Liver (tissue), 8 donors: ENCODE measurements at regions not wholly inside any gene's neighbourhood (a gene's known extent, or its start where the extent isn't known, plus 50 kb on each side); places are given as distances from the start of the nearest gene placed in this dataset.

Experiments used
- DNase-seq: peaks from one replicate; pipeline ENCODE4 v3.0.0-alpha.2; 2017; ENCODE audit warnings: low spot score
- H3K27ac ChIP-seq, 2 donors: one replicate each; pipeline ENCODE4 v1.7.0; 2013; ENCODE audit warnings: inconsistent platforms in 2 of 2, low read length in 2 of 2, control low read depth in 1 of 2, low read depth in 1 of 2, mild to moderate bottlenecking in 1 of 2
- H3K27me3 ChIP-seq, 4 donors: one replicate each; pipeline versions ENCODE4 v1.6.1 to v1.7.0; 2013; ENCODE audit warnings: low read length in 3 of 4, inconsistent platforms in 1 of 4, mild to moderate bottlenecking in 1 of 4, moderate library complexity in 1 of 4; ENCODE audit not compliant: control insufficient read depth in 4 of 4, insufficient read depth in 4 of 4
- H3K36me3 ChIP-seq, 4 donors: one replicate each; pipeline versions ENCODE4 v1.6.1 to v1.7.0; 2013; ENCODE audit warnings: low read length in 3 of 4, mild to moderate bottlenecking in 3 of 4, low read depth in 1 of 4, moderate library complexity in 1 of 4; ENCODE audit not compliant: control insufficient read depth in 4 of 4, insufficient read depth in 3 of 4
- H3K4me1 ChIP-seq, 4 donors: one replicate each; pipeline versions ENCODE4 v1.6.1 to v1.7.0; 2013; ENCODE audit warnings: low read length in 3 of 4, mild to moderate bottlenecking in 3 of 4, moderate library complexity in 1 of 4; ENCODE audit not compliant: control insufficient read depth in 4 of 4, insufficient read depth in 4 of 4
- H3K4me3 ChIP-seq, 3 donors: one replicate each; pipeline versions ENCODE4 v1.6.1 to v1.7.0; 2013; ENCODE audit warnings: low read length in 3 of 3, control low read depth in 1 of 3, low read depth in 1 of 3, mild to moderate bottlenecking in 1 of 3
- H3K9ac ChIP-seq, 2 donors: one replicate each; pipeline ENCODE4 v1.7.0; 2013; ENCODE audit warnings: low read length in 2 of 2, mild to moderate bottlenecking in 2 of 2, moderate library complexity in 2 of 2, control low read depth in 1 of 2, low read depth in 1 of 2
- H3K9me3 ChIP-seq, 4 donors: one replicate each; pipeline versions ENCODE4 v1.6.1 to v1.7.0; 2013; ENCODE audit warnings: low read length in 3 of 4; ENCODE audit not compliant: control insufficient read depth in 4 of 4
- ATF3 ChIP-seq: IDR thresholded peaks from 2 replicates; pipeline ENCODE4 v1.6.1; 2016; ENCODE audit warnings: antibody characterized with exemption
- CTCF ChIP-seq: fragments of 150-350 bp; IDR thresholded peaks from 2 replicates; pipeline ENCODE4 v1.5.1; 2017; ENCODE audit warnings: improper control_type of control experiment, low read depth, low read length; ENCODE audit not compliant: missing input control
- EGR1 ChIP-seq, 2 donors: IDR thresholded peaks; 2 replicates each; pipeline ENCODE4 v1.6.1; 2016 to 2018; ENCODE audit warnings: antibody characterized with exemption in 2 of 2, low read depth in 2 of 2
- FOXA1 ChIP-seq: IDR thresholded peaks from 2 replicates; pipeline ENCODE4 v1.6.1; 2016; ENCODE audit warnings: antibody characterized with exemption
- GABPA ChIP-seq, 2 donors: IDR thresholded peaks in 1 of 2; conservative IDR thresholded peaks in 1 of 2; 2 replicates each; pipeline ENCODE4 v1.6.1; 2016; ENCODE audit warnings: antibody characterized with exemption in 2 of 2, mild to moderate bottlenecking in 1 of 2, moderate library complexity in 1 of 2
- HNF4A ChIP-seq, 2 donors: conservative IDR thresholded peaks; 2 replicates each; pipeline ENCODE4 v1.6.1; 2016; ENCODE audit warnings: antibody characterized with exemption in 2 of 2, mild to moderate bottlenecking in 2 of 2
- HNF4G ChIP-seq: IDR thresholded peaks from 2 replicates; pipeline ENCODE4 v1.6.1; 2016; ENCODE audit warnings: antibody characterized with exemption
- JUND ChIP-seq, 2 donors: IDR thresholded peaks; 2 replicates each; pipeline ENCODE4 v1.6.1; 2016; ENCODE audit warnings: antibody characterized with exemption in 2 of 2
- MAX ChIP-seq: IDR thresholded peaks from 2 replicates; pipeline ENCODE4 v1.6.1; 2016; ENCODE audit warnings: antibody characterized with exemption
- NR2F2 ChIP-seq: IDR thresholded peaks from 2 replicates; pipeline ENCODE4 v1.6.1; 2016; ENCODE audit warnings: antibody characterized with exemption
- RAD21 ChIP-seq, 2 donors: IDR thresholded peaks; 2 replicates each; pipeline ENCODE4 v1.6.1; 2016; ENCODE audit warnings: antibody characterized with exemption in 2 of 2, mild to moderate bottlenecking in 2 of 2
- REST ChIP-seq: IDR thresholded peaks from 2 replicates; pipeline ENCODE4 v1.6.1; 2016; ENCODE audit warnings: antibody characterized with exemption, mild to moderate bottlenecking
- RXRA ChIP-seq, 2 donors: IDR thresholded peaks; 2 replicates each; pipeline ENCODE4 v1.6.1; 2017 to 2018; ENCODE audit warnings: antibody characterized with exemption in 2 of 2, mild to moderate bottlenecking in 1 of 2
- SP1 ChIP-seq: IDR thresholded peaks from 2 replicates; pipeline ENCODE4 v1.6.1; 2018; ENCODE audit warnings: antibody characterized with exemption, mild to moderate bottlenecking
- TAF1 ChIP-seq: conservative IDR thresholded peaks from 2 replicates; pipeline ENCODE4 v1.6.1; 2016; ENCODE audit warnings: antibody characterized with exemption, mild to moderate bottlenecking
- YY1 ChIP-seq: IDR thresholded peaks from 2 replicates; pipeline ENCODE4 v1.6.1; 2016; ENCODE audit warnings: antibody characterized with exemption, mild to moderate bottlenecking
- ZBTB33 ChIP-seq: IDR thresholded peaks from 2 replicates; pipeline ENCODE4 v1.6.1; 2016; ENCODE audit warnings: antibody characterized with exemption
- WGBS: extraction: QIAGEN DNeasy Blood & Tissue Kit; methylation state at CpG from one replicate; pipeline ENCODE4 v1.1.7; 2013; 5-methylcytosine and 5-hydroxymethylcytosine counted together
- donor health status: healthy.
- donor health status: healthy.
- donor health status: healthy.
- donor health status: healthy.
- donor health status: healthy.

GRCh38 chr9:95752129-95752731 is 123.3 kb upstream of the ERCC6L2 start:
- WGBS = 52% methylated on average over 41 of the region's 41 CpGs
- H3K4me3 ChIP-seq = no peak overlapping the region
- DNase-seq = no peak
- no peaks in the 10 kb centered on the region for H3K27me3 ChIP-seq
- H3K4me1 ChIP-seq = peaks cover 0 to 6% (median 3%) of the 10 kb centered on the region in 4 donors
- no peaks in the 10 kb centered on the region for H3K36me3 ChIP-seq
- no peak overlapping the region for H3K9ac ChIP-seq
- TF ChIP-seq HNF4A (conservative IDR thresholded peaks at IDR 0.05) = no peak
- H3K9me3 ChIP-seq = no peaks in the 10 kb centered on the region
- H3K27ac ChIP-seq = no peak overlapping the region

- TF ChIP-seq EGR1 (IDR thresholded peaks at IDR 0.05; ENCODE audit: low read depth in 2 of 2) (no peak), SP1 (no peak), JUND (IDR thresholded peaks at IDR 0.05) (no peak), RXRA (IDR thresholded peaks at IDR 0.05) (no peak), NR2F2 (no peak), RAD21 (IDR thresholded peaks at IDR 0.05) (no peak), TAF1 (no peak), CTCF (no peak), HNF4A (conservative IDR thresholded peaks at IDR 0.05) (no peak), HNF4G (no peak), REST (no peak), ZBTB33 (no peak), ATF3 (no peak), FOXA1 (no peak), YY1 (no peak), GABPA (IDR thresholded peaks at IDR 0.05 in 1 of 2, conservative IDR thresholded peaks at IDR 0.05 in 1 of 2) (no peak), MAX (no peak)
- H3K4me3 ChIP-seq = no peak overlapping the region
- no peak for DNase-seq
- H3K9me3 ChIP-seq = no peaks in the 10 kb centered on the region
- WGBS = 57% methylated on average over 2 of the region's 2 CpGs
- H3K9ac ChIP-seq = no peak overlapping the region
- peaks cover 0 to 6% (median 3%) of the 10 kb centered on the region in 4 donors for H3K4me1 ChIP-seq
- no peak overlapping the region for H3K27ac ChIP-seq
- H3K36me3 ChIP-seq = no peaks in the 10 kb centered on the region
- H3K27me3 ChIP-seq = no peaks in the 10 kb centered on the region
These were observed 124.0 kb upstream of the ERCC6L2 start for GRCh38 chr9:95751520-95751790.
